Motor neuron (in vitro differentiated cells): ENCODE measurements at regions not wholly inside any gene's neighbourhood (a gene's known extent, or its start where the extent isn't known, plus 50 kb on each side); places are given as distances from the start of the nearest gene placed in this dataset.
A peak's percentile ranks its signal among the peaks of the same experiment; 100 is the strongest.

Experiments used
- ATAC-seq, 8 experiments: fragments of 200-7000 bp; cut with Tn5 transposase; replicated peaks in 6 of 8; 2 replicates each; pipeline ENCODE4 v1.8.0; 2021; ENCODE audit warnings: mild to moderate bottlenecking in 8 of 8, moderate library complexity in 8 of 8
- H3K27ac ChIP-seq, 2 donors: fragments of 250-450 bp; sonication (Bioruptor Pico); 2 replicates each; pipeline ENCODE4 v1.9.0; 2021; ENCODE audit warnings: antibody characterized with exemption in 2 of 2, mild to moderate bottlenecking in 2 of 2, moderate library complexity in 1 of 2
- H3K4me1 ChIP-seq, 2 donors: fragments of 250-450 bp; sonication (Bioruptor Pico); replicated peaks in 1 of 2; 2 replicates each; pipeline ENCODE4 v1.6.1; 2021; ENCODE audit warnings: antibody characterized with exemption in 2 of 2, mild to moderate bottlenecking in 2 of 2, moderate library complexity in 1 of 2
- H3K4me3 ChIP-seq, 5 donors: fragments of 250-450 bp; sonication (Bioruptor Pico); 2 replicates each; pipeline ENCODE4 v1.9.0; 2021; ENCODE audit warnings: antibody characterized with exemption in 5 of 5, mild to moderate bottlenecking in 5 of 5, moderate library complexity in 4 of 5
- WGBS, 10 experiments: fragments of 450-650 bp; shearing (Covaris generic); methylation state at CpG; one replicate each; pipeline ENCODE4 v1.0.0; 2022; 5-methylcytosine and 5-hydroxymethylcytosine counted together
- in situ Hi-C, 9 experiments: fragments of 400-800 bp; cut with MboI; loops; one replicate each; pipeline ENCODE4 v1.15.0; 2021; ENCODE audit warnings: low sequenced_read_pairs in 9 of 9, low pct_unique_long_range_greater_than_20kb in 2 of 9; ENCODE audit not compliant: unreplicated experiment in 9 of 9

- Histone ChIP-seq H3K4me1 (peaks cover 0 to 3% of the 10 kb centered on the region in 2 donors), H3K4me3 (no peak overlapping the region), H3K27ac (no peak overlapping the region)
- 67 to 100% (median 90%) methylated on average over 1 to 2 of the region's 2 CpGs; no CpG with 5 or more reads in 2 of the 10 experiments for WGBS, 10 experiments
- ATAC-seq, result no peak
- in situ Hi-C loops, result no loop called here
Observed at GRCh38 chr4:154081391-154081790, 292.5 kb upstream of the SFRP2 start.

- H3K4me1 ChIP-seq, result peaks cover 0 to 3% of the 10 kb centered on the region in 2 donors
- ATAC-seq, result no peak
- no peak overlapping the region for H3K4me3 ChIP-seq
- no peak overlapping the region for H3K27ac ChIP-seq
- in situ Hi-C loops, result no loop called here
- WGBS, 10 experiments, result 64 to 100% (median 95%) methylated on average over 2 to 8 of the region's 8 CpGs; no CpG with 5 or more reads in 1 of the 10 experiments
Observed at GRCh38 chr4:154078504-154079350, 289.8 kb upstream of the SFRP2 start.

GRCh38 chr4:154076921-154077320, 288.0 kb upstream of the SFRP2 start:
- Histone ChIP-seq H3K4me3 (no peak overlapping the region), H3K27ac (no peak overlapping the region), H3K4me1 (no peaks in the 10 kb centered on the region)
- 16 to 100% (median 58%) methylated on average over 2 to 4 of the region's 4 CpGs; no CpG with 5 or more reads in 1 of the 10 experiments for WGBS, 10 experiments
- peak in 1 of 8 experiments; percentile 18 for ATAC-seq
- in situ Hi-C loops, result no loop called here

GRCh38 chr4:154073107-154073822, 284.4 kb upstream of the SFRP2 start:
- peak in 4 of 8 experiments; percentile 52 to 95 (median 86) for ATAC-seq
- in situ Hi-C loops, result no loop called here
- no peak overlapping the region for H3K27ac ChIP-seq

GRCh38 chr4:154067786-154068185, 278.9 kb upstream of the SFRP2 start:
- peak in 3 of 8 experiments; percentile 37 to 82 (median 46) for ATAC-seq
- H3K4me1 ChIP-seq, result no peaks in the 10 kb centered on the region
- H3K4me3 ChIP-seq, result no peak overlapping the region
- no peak overlapping the region for H3K27ac ChIP-seq
- in situ Hi-C loops, result no loop called here

More at GRCh38 chr4:154073107-154073822, 284.4 kb upstream of the SFRP2 start:
- Histone ChIP-seq H3K4me3 (no peak overlapping the region), H3K4me1 (no peaks in the 10 kb centered on the region)
- 0 to 100% (median 44%) methylated on average over 1 to 4 of the region's 4 CpGs; no CpG with 5 or more reads in 2 of the 10 experiments for WGBS, 10 experiments

GRCh38 chr4:154065368-154065767, 276.5 kb upstream of the SFRP2 start:
- ATAC-seq, result no peak
- Histone ChIP-seq H3K4me1 (no peaks in the 10 kb centered on the region), H3K27ac (no peak overlapping the region), H3K4me3 (no peak overlapping the region)
- in situ Hi-C loops, result no loop called here

GRCh38 chr4:154064244-154064643, 275.4 kb upstream of the SFRP2 start:
- peak in 2 of 8 experiments; percentile 37 to 64 for ATAC-seq
- Histone ChIP-seq H3K27ac (no peak overlapping the region), H3K4me3 (no peak overlapping the region), H3K4me1 (no peaks in the 10 kb centered on the region)
- WGBS, 10 experiments, result 13 to 88% (median 40%) methylated on average over 1 of the region's 1 CpG; no CpG with 5 or more reads in 5 of the 10 experiments
- in situ Hi-C loops, result no loop called here

- no peaks in the 10 kb centered on the region for H3K4me1 ChIP-seq
- H3K27ac ChIP-seq, result no peak overlapping the region
- 0 to 100% (median 89%) methylated on average over 1 to 6 of the region's 6 CpGs for WGBS, 10 experiments
- in situ Hi-C loops, result loop anchor here in 1 of 9 experiments (25.0 kb wide), 1 partner anchor 262 kb away; the partner anchor contains the start of gene SFRP2
- H3K4me3 ChIP-seq, result no peak overlapping the region
- ATAC-seq, result peak in 3 of 8 experiments; percentile 61 to 87 (median 61)
Observed at GRCh38 chr4:154049457-154050181, 260.7 kb upstream of the SFRP2 start.

- Histone ChIP-seq H3K4me1 (no peaks in the 10 kb centered on the region), H3K4me3 (no peak overlapping the region), H3K27ac (no peak overlapping the region)
- 80 to 100% (median 100%) methylated on average over 1 of the region's 1 CpG; no CpG with 5 or more reads in 7 of the 10 experiments for WGBS, 10 experiments
- ATAC-seq, result peak in 1 of 8 experiments; percentile 71
- in situ Hi-C loops, result loop anchor here in 1 of 9 experiments (25.0 kb wide), 1 partner anchor 260 kb away; the partner anchor contains the start of gene SFRP2
Observed at GRCh38 chr4:154047733-154048132, 258.9 kb upstream of the SFRP2 start.

GRCh38 chr4:154044742-154045485, 256.0 kb upstream of the SFRP2 start:
- in situ Hi-C loops, result loop anchor here in 1 of 9 experiments (25.0 kb wide), 1 partner anchor 258 kb away; the partner anchor contains the start of gene SFRP2
- ATAC-seq, result no peak
- WGBS, 10 experiments, result 0 to 97% (median 77%) methylated on average over 1 to 4 of the region's 4 CpGs

GRCh38 chr4:154044108-154044531, 255.2 kb upstream of the SFRP2 start:
- Histone ChIP-seq H3K4me3 (no peak overlapping the region), H3K27ac (no peak overlapping the region), H3K4me1 (no peaks in the 10 kb centered on the region)
- in situ Hi-C loops, result loop anchor here in 1 of 9 experiments (25.0 kb wide), 1 partner anchor 257 kb away; the partner anchor contains the start of gene SFRP2
- ATAC-seq, result peak in 2 of 8 experiments; percentile 37 to 62
- 0 to 100% (median 92%) methylated on average over 1 to 4 of the region's 4 CpGs; no CpG with 5 or more reads in 1 of the 10 experiments for WGBS, 10 experiments

More at GRCh38 chr4:154044742-154045485, 256.0 kb upstream of the SFRP2 start:
- Histone ChIP-seq H3K4me1 (no peaks in the 10 kb centered on the region), H3K4me3 (no peak overlapping the region), H3K27ac (no peak overlapping the region)

GRCh38 chr4:154041640-154042039, 252.8 kb upstream of the SFRP2 start:
- Histone ChIP-seq H3K27ac (no peak overlapping the region), H3K4me1 (no peaks in the 10 kb centered on the region), H3K4me3 (no peak overlapping the region)
- ATAC-seq, result no peak
- 0 to 95% (median 80%) methylated on average over 1 to 5 of the region's 5 CpGs; no CpG with 5 or more reads in 2 of the 10 experiments for WGBS, 10 experiments
- in situ Hi-C loops, result loop anchor here in 1 of 9 experiments (25.0 kb wide), 1 partner anchor 254 kb away; the partner anchor contains the start of gene SFRP2
